Activated naive CD4-positive, alpha-beta T cell treated with Interleukin-2 at 50 U/mL for 16 hours (primary cell): ENCODE measurements at regions not wholly inside any gene's neighbourhood (a gene's known extent, or its start where the extent isn't known, plus 50 kb on each side); places are given as distances from the start of the nearest gene placed in this dataset.

Source experiments
- DNase-seq: peaks from one replicate; pipeline ENCODE4 v3.0.0-alpha.2; 2020

GRCh38 chr2:64859312-64860212 lies 129.6 kb upstream of the SLC1A4 start:
- DNase-seq: no peak

DNA sequence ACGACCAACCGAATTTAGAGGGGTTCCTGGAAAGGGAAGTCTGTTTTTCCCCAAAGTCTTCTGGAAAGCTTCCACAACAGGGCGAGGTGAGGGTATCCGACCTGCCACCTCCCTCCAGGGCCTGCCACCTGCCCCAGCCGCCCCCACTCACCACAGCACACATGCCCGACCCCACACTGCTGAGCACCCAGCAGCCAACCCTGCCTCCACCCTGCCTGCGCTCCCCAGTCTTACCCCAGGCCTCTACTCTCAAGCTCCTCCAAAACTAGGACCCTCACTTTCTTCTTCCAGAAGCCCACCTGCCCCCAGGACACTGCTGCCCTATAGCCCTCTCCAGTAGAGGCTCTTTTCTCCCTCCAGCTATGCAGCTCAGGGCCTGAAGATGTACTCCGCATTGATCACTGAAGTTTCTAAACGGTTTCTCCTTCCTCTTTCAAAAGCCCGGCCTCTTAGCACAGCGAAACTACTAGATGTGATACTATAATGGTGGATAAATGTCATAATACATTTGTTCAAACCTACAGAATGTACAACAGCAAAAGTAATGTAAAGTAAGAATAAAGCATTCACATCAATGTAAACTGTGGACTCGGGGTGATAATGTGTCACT lies 128.8 kb upstream of the SLC1A4 start:
- no peak for DNase-seq

DNA sequence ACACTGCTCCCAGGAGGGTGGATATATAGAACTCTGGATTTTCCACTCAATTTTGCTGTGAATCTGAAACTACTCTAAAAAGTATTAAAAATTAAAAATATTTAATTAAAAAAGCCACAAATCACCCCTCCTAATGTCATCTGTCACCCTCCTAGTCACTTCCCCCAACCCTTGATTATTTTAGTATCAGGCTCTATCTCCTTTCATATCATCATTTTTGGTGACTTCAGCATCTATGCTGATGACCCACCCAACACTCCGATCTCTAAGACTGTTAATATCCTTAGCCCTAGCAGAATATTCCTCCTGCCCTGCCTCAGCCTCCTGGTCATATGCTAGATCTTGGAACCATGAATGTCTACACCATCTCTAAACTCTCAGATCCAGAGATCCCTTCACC lies 128.3 kb upstream of the SLC1A4 start:
- no peak for DNase-seq

GRCh38 chr2:64861452-64862397 lies 127.5 kb upstream of the SLC1A4 start:
- no peak for DNase-seq

- no peak for DNase-seq
Measured at GRCh38 chr2:64862623-64863022, 126.6 kb upstream of the SLC1A4 start.

DNA sequence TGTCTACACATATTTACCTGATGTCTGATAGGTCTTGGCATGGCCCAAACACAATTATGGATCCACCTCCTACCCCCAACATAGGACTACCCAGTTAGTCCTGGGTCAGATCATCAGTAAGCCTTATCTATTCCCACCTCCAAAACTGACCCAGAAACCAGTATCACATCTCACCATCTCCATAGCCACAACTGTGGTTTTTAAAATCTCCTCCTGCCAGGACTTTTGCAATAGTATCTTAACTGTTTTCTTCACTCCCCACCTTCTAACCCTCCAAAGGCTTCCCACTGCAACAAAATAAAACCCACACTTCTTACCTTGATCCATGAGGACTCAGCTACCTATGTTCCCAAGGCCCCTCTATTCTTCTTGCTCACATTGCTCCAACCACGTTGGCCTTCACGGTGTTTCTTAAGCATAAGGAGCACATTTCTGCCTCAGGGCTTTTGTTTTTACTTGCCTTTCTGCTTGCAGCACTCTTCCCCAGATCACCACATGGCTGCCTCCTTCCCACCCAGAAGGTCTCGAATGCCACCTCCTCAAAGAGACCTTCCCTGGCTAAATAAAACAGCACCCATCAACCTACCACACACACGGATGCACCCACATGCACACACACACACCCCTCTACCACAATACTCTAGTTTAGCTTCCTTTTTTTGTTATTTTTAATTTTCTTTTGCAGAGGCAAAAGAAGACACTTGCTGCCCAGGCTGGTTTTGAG lies 125.9 kb upstream of the SLC1A4 start:
- no peak for DNase-seq

GRCh38 chr2:64865073-64865830 lies 123.9 kb upstream of the SLC1A4 start:
- DNase-seq: peak; percentile 67

- no peak for DNase-seq
Measured at GRCh38 chr2:64865831-64866345, 123.3 kb upstream of the SLC1A4 start.

GRCh38 chr2:64866797-64867196 lies 122.4 kb upstream of the SLC1A4 start:
- no peak for DNase-seq

- DNase-seq: no peak
Measured at GRCh38 chr2:64867253-64867996, 121.8 kb upstream of the SLC1A4 start.

DNA sequence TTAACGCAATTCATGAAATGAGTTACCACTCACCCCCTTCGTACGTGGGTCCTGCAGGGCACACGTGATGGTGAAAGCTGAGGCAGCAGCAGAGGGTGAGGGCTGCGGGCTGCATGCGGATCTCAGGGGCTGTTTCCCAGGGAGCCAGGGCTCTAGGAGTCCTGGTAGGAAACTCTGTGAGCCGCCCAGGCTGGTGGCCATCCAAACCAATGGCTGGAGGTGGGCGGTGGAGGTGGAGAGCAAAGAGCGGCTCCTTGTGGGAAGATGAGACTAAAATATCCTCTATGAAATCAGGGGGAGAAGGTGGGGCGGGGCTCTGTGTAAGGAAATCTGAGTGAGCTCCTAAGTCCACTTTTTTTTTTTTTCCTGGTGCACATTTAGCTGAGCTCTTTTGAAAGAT lies 120.1 kb upstream of the SLC1A4 start:
- DNase-seq: no peak

DNA sequence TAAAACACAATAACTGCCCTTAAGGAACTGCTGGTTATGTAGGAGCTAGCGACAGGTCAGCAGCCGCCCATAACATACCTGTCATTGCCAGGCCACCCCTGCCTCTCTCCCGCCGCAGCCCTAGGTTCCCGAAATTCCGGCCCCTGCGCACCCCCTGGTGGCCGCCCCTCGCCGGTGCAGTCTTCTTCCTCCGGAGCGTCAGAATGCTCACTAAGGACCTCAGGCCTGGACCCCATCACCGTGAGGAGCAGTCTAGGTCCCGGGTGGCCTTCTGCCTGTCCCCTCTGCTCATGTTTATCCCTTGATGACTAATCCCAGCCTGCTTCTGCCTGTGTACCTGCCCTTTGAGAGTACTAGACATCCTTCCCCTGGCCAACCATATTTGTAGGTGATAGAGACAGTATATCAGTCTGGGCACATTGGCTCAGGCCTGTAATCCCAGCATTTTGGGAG lies 115.7 kb upstream of the SLC1A4 start:
- DNase-seq: peak; percentile 84

DNA sequence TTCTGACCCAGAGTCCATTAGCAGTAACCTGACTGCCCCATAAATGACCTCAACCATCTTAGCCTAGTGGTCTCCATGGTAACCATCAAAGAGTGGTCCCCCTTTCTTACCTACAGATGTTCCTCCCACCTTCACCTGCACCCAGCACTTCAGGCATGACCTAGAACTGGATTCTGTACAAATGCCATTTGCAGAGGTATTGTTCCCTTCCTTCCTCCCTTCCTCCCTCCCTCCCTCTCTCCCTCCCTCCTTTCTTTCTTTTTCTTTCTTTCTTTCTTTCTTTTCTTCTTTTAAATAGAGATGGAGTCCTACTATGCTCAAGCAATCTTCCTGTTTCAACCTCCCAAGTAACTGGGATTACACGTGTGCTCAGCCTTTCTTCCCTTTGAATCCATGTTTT lies 114.6 kb upstream of the SLC1A4 start:
- DNase-seq: no peak

- no peak for DNase-seq
Measured at GRCh38 chr2:64875368-64875767, 113.8 kb upstream of the SLC1A4 start.

DNA sequence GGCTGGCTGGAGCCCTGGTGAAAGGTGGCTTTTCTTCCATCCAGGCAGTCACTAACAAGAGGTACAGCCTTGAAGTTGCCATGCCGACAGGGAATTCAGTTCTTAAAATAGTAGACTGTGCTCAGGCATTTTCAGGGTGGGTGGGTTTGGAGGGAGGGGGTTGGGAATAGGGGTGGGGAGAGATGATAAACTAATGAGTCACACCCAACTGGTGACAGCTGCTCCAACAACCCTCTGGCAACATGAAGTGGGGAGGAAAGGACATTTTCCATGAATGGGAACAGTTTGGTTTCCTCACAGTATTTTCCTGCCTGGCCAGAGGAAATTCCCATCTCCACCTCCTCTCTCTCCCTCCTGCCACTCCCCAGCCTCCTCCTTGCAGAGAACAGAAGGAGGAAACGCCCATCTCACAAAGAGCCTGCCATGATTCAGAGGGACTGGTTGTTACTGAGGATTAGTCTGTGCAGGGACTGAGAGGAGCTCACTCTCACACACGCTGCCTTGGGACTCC lies 113.0 kb upstream of the SLC1A4 start:
- DNase-seq: no peak

DNA sequence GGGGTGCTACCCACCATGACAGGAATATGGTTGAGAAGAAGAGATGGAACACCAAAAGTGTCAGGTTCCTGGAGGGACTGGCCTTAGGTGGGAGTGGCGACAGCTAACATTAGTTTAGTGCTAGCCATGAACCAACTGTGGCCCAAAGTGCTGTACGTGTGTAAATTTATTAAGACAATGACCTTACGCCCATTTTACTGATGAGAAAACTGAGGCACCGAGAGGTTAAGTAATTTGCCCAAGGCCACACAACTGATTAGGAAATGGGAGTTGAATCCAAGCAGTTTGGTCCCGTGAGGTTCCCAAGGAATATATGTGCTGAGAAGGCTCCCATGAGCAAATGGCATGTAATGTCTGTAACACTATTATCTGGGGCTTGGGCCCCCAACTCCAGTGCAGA lies 109.5 kb upstream of the SLC1A4 start:
- no peak for DNase-seq

- no peak for DNase-seq
Measured at GRCh38 chr2:64880193-64880951, 108.8 kb upstream of the SLC1A4 start.

DNA sequence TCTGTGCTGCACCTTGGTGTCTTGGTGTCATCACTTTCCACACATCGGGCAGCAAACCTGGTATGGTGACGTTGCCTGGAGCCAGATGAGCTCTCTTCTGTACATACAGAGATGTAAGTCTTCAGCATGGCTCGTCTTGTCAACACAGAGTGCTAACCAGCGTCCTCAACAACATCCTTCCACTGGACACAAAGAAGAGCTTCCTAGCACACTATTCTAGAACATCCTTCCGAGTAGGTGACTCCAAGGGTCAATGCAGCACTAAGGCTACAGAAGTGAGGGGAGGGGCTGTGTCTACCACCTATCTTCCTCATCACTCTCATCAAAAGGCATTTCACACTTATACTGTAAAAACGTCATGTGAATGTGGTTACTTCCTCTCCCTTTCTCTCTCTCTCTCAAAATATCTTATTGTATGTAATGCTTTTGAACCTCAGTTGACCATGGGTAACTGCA lies 108.1 kb upstream of the SLC1A4 start:
- DNase-seq: no peak

DNA sequence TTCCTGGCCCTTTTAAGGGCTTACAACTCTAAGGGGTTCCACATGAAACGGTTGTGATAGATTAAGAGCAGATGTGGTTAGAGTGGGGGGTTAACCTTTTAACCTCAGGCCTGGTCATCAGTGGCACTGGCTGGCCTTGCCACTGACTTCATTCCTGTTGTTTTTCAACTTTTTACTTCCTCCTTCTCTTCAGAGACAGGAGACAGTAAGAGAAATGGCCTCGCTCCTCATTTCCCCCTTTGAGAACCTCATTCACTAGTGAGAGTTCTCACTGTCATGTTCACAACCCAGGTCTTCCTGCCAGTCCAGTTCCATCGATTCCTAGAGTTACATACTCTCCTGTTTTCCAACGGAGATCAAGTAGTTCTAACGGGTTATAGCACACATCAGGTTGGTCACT lies 101.6 kb upstream of the SLC1A4 start:
- no peak for DNase-seq
